ENCODE measurements at regions not wholly inside any gene's neighbourhood (a gene's known extent, or its start where the extent isn't known, plus 50 kb on each side); places are given as distances from the start of the nearest gene placed in this dataset.

- no peak overlapping the region for H3K27ac Mint-ChIP-seq
- H3K4me1 Mint-ChIP-seq = no peaks in the 10 kb centered on the region
- H3K36me3 Mint-ChIP-seq = peaks cover 0 to 24% (median 0%) of the 10 kb centered on the region in 3 donors
- DNase-seq = no peak
- peaks cover 0 to 21% (median 11%) of the 10 kb centered on the region in 5 donors for H3K27me3 Mint-ChIP-seq
- POLR2A ChIA-PET = no interaction called here
- no peak overlapping the region for H3K4me3 Mint-ChIP-seq
- ATAC-seq = no peak
- H3K9me3 Mint-ChIP-seq = peaks cover 0 to 35% (median 11%) of the 10 kb centered on the region in 9 donors
Measured at GRCh38 chr9:92196909-92197308, 81.7 kb upstream of the SPTLC1 start.

GRCh38 chr9:92196400-92196799 is 81.2 kb upstream of the SPTLC1 start:
- no peak for ATAC-seq
- Mint-ChIP-seq H3K27ac (no peak overlapping the region), H3K9me3 (peaks cover 0 to 35% (median 11%) of the 10 kb centered on the region in 9 donors), H3K36me3 (peaks cover 0 to 24% (median 0%) of the 10 kb centered on the region in 3 donors), H3K4me3 (no peak overlapping the region), H3K27me3 (peaks cover 0 to 22% (median 11%) of the 10 kb centered on the region in 5 donors), H3K4me1 (no peaks in the 10 kb centered on the region)
- DNase-seq = no peak
- POLR2A ChIA-PET = no interaction called here

- Mint-ChIP-seq H3K4me1 (no peaks in the 10 kb centered on the region), H3K27ac (no peak overlapping the region), H3K4me3 (no peak overlapping the region), H3K36me3 (peaks cover 0 to 13% (median 0%) of the 10 kb centered on the region in 3 donors), H3K27me3 (peaks cover 0 to 22% (median 6%) of the 10 kb centered on the region in 5 donors), H3K9me3 (peaks cover 0 to 18% (median 4%) of the 10 kb centered on the region in 9 donors)
- no peak for ATAC-seq
- POLR2A ChIA-PET = no interaction called here
- DNase-seq = no peak
Measured at GRCh38 chr9:92191801-92192200, 76.6 kb upstream of the SPTLC1 start.

- POLR2A ChIA-PET = no interaction called here
- Mint-ChIP-seq H3K27me3 (peaks cover 0 to 22% (median 8%) of the 10 kb centered on the region in 5 donors), H3K4me3 (no peak overlapping the region), H3K27ac (no peak overlapping the region), H3K4me1 (no peaks in the 10 kb centered on the region), H3K36me3 (peaks cover 0 to 5% (median 0%) of the 10 kb centered on the region in 3 donors), H3K9me3 (peaks cover 0 to 5% (median 0%) of the 10 kb centered on the region in 9 donors)
- no peak for DNase-seq
- no peak for ATAC-seq
Measured at GRCh38 chr9:92190536-92190790, 75.2 kb upstream of the SPTLC1 start.

- no peak for ATAC-seq
- peaks cover 0 to under 1% (median 0%) of the 10 kb centered on the region in 3 donors for H3K36me3 Mint-ChIP-seq
- peaks cover 0 to 22% (median 6%) of the 10 kb centered on the region in 5 donors for H3K27me3 Mint-ChIP-seq
- no peaks in the 10 kb centered on the region for H3K4me1 Mint-ChIP-seq
- no peak overlapping the region for H3K27ac Mint-ChIP-seq
- no peak for DNase-seq
- H3K4me3 Mint-ChIP-seq = no peak overlapping the region
- no peaks in the 10 kb centered on the region for H3K9me3 Mint-ChIP-seq
- POLR2A ChIA-PET = no interaction called here
Measured at GRCh38 chr9:92189782-92190535, 74.7 kb upstream of the SPTLC1 start.

GRCh38 chr9:92188969-92189781 is 74.0 kb upstream of the SPTLC1 start:
- POLR2A ChIA-PET = no interaction called here
- no peak overlapping the region for H3K27ac Mint-ChIP-seq
- no peaks in the 10 kb centered on the region for H3K4me1 Mint-ChIP-seq
- peak in 1 of 2 donors; percentile 30 for ATAC-seq
- H3K27me3 Mint-ChIP-seq = peaks cover 1 to 22% (median 8%) of the 10 kb centered on the region in 5 donors
- peaks cover 0 to 5% (median 0%) of the 10 kb centered on the region in 9 donors for H3K9me3 Mint-ChIP-seq
- H3K36me3 Mint-ChIP-seq = no peaks in the 10 kb centered on the region
- H3K4me3 Mint-ChIP-seq = no peak overlapping the region
- DNase-seq = peak in 1 of 10 donors; percentile 5

GRCh38 chr9:92187989-92188714 is 72.9 kb upstream of the SPTLC1 start:
- POLR2A ChIA-PET = no interaction called here

GRCh38 chr9:92187390-92187789 is 72.2 kb upstream of the SPTLC1 start:
- no peak for ATAC-seq

More at GRCh38 chr9:92187989-92188714, 72.9 kb upstream of the SPTLC1 start:
- no peak for DNase-seq
- Mint-ChIP-seq H3K27me3 (peaks cover 3 to 13% (median 10%) of the 10 kb centered on the region in 5 donors), H3K4me1 (no peaks in the 10 kb centered on the region), H3K4me3 (no peak overlapping the region), H3K36me3 (no peaks in the 10 kb centered on the region), H3K27ac (peak overlapping the region in 1 of 10 donors; percentile 54), H3K9me3 (peaks cover 0 to 13% (median 0%) of the 10 kb centered on the region in 9 donors)
- ATAC-seq = no peak

GRCh38 chr9:92186631-92187030 is 71.4 kb upstream of the SPTLC1 start:
- DNase-seq = no peak
- no peak overlapping the region for H3K27ac Mint-ChIP-seq
- H3K36me3 Mint-ChIP-seq = no peaks in the 10 kb centered on the region
- no peak overlapping the region for H3K4me3 Mint-ChIP-seq
- no peaks in the 10 kb centered on the region for H3K4me1 Mint-ChIP-seq
- no peak for ATAC-seq
- peaks cover 0 to 13% (median 0%) of the 10 kb centered on the region in 9 donors for H3K9me3 Mint-ChIP-seq
- POLR2A ChIA-PET = no interaction called here
- H3K27me3 Mint-ChIP-seq = peaks cover 0 to 10% (median 7%) of the 10 kb centered on the region in 5 donors

More at GRCh38 chr9:92187390-92187789, 72.2 kb upstream of the SPTLC1 start:
- H3K27ac Mint-ChIP-seq = no peak overlapping the region
- no peak for DNase-seq
- peaks cover 0 to 13% (median 0%) of the 10 kb centered on the region in 9 donors for H3K9me3 Mint-ChIP-seq
- no peaks in the 10 kb centered on the region for H3K36me3 Mint-ChIP-seq
- H3K4me1 Mint-ChIP-seq = no peaks in the 10 kb centered on the region
- no peak overlapping the region for H3K4me3 Mint-ChIP-seq
- H3K27me3 Mint-ChIP-seq = peaks cover 3 to 10% (median 7%) of the 10 kb centered on the region in 5 donors
- POLR2A ChIA-PET = no interaction called here

GRCh38 chr9:92185681-92186080 is 70.5 kb upstream of the SPTLC1 start:
- ATAC-seq = no peak
- Mint-ChIP-seq H3K4me3 (no peak overlapping the region), H3K27me3 (peaks cover 0 to 10% (median 7%) of the 10 kb centered on the region in 5 donors), H3K9me3 (peaks cover 0 to 13% (median 0%) of the 10 kb centered on the region in 9 donors), H3K27ac (no peak overlapping the region), H3K36me3 (no peaks in the 10 kb centered on the region), H3K4me1 (no peaks in the 10 kb centered on the region)
- POLR2A ChIA-PET = no interaction called here
- no peak for DNase-seq

- no peaks in the 10 kb centered on the region for H3K36me3 Mint-ChIP-seq
- H3K27me3 Mint-ChIP-seq = peaks cover 0 to 10% (median 7%) of the 10 kb centered on the region in 5 donors
- peaks cover 0 to 13% (median 0%) of the 10 kb centered on the region in 9 donors for H3K9me3 Mint-ChIP-seq
- H3K4me3 Mint-ChIP-seq = no peak overlapping the region
- POLR2A ChIA-PET = no interaction called here
- DNase-seq = no peak
- no peak overlapping the region for H3K27ac Mint-ChIP-seq
- no peak for ATAC-seq
- H3K4me1 Mint-ChIP-seq = no peaks in the 10 kb centered on the region
Measured at GRCh38 chr9:92185096-92185495, 69.9 kb upstream of the SPTLC1 start.

GRCh38 chr9:92184041-92184564 is 68.9 kb upstream of the SPTLC1 start:
- no peak for DNase-seq
- H3K9me3 Mint-ChIP-seq = peaks cover 0 to 13% (median 0%) of the 10 kb centered on the region in 9 donors
- POLR2A ChIA-PET = no interaction called here

More at GRCh38 chr9:92184041-92184564, 68.9 kb upstream of the SPTLC1 start:
- no peak for ATAC-seq
- peaks cover 0 to 10% (median 7%) of the 10 kb centered on the region in 5 donors for H3K27me3 Mint-ChIP-seq
- H3K36me3 Mint-ChIP-seq = no peaks in the 10 kb centered on the region
- H3K27ac Mint-ChIP-seq = peak overlapping the region in 1 of 10 donors; percentile 28
- H3K4me3 Mint-ChIP-seq = no peak overlapping the region
- H3K4me1 Mint-ChIP-seq = no peaks in the 10 kb centered on the region
